ENCODE measurements at regions not wholly inside any gene's neighbourhood (a gene's known extent, or its start where the extent isn't known, plus 50 kb on each side); places are given as distances from the start of the nearest gene placed in this dataset.

DNA sequence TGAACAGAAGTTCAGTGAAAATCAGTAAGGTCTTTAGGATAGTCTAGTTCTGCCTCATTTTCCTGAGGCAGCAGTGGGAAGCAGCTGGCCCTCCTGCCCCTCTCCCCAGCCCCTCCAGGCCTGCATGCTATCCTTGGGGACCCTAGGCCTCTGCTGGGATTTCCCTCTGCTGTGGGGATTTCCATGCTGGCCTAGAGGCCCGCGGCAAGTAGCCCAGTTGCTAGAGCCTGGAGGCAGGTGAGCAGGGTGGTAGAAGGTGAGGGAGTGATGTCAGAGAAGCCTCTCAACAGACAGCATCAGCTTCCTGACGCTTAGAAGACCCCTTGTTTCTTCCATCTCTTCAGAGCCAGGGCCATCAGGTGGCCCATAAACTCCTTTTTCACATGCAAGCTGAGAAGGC, 305.8 kb upstream of the THBS1 start:
- TF ChIP-seq CTCF (IDR thresholded peaks at IDR 0.05; ENCODE audit: insufficient read depth, low read depth, low read length) (no peak), EZH2 (IDR thresholded peaks at IDR 0.05; ENCODE audit: insufficient read depth, low read length) (no peak)
